Loucy (cell line): ENCODE measurements at regions not wholly inside any gene's neighbourhood (a gene's known extent, or its start where the extent isn't known, plus 50 kb on each side); places are given as distances from the start of the nearest gene placed in this dataset.

Source experiments
- H2AFZ ChIP-seq: fragments of 200-600 bp; sonication (generic); 2 replicates; pipeline ENCODE4 v1.6.0; 2016; ENCODE audit warnings: antibody characterized with exemption, mild to moderate bottlenecking, low read length, moderate library complexity
- H3F3A ChIP-seq: fragments of 200-600 bp; 2 replicates; pipeline ENCODE4 v1.6.0; 2016; ENCODE audit warnings: antibody characterized with exemption, low read depth, mild to moderate bottlenecking
- H3K27me3 ChIP-seq: fragments of 200-600 bp; sonication (generic); 2 replicates; pipeline ENCODE4 v1.6.1; 2014; ENCODE audit warnings: low read length, mild to moderate bottlenecking; ENCODE audit not compliant: insufficient read depth, poor library complexity, severe bottlenecking
- H3K36me3 ChIP-seq: fragments of 200-600 bp; sonication (generic); 2 replicates; pipeline ENCODE4 v1.6.1; 2016; ENCODE audit warnings: low read length; ENCODE audit not compliant: insufficient read depth
- H3K4me1 ChIP-seq: fragments of 200-600 bp; sonication (generic); 2 replicates; pipeline ENCODE4 v1.5.1; 2014; ENCODE audit warnings: low read length, mild to moderate bottlenecking; ENCODE audit not compliant: insufficient read depth, poor library complexity, severe bottlenecking
- H3K4me2 ChIP-seq: fragments of 200-600 bp; sonication (generic); 2 replicates; pipeline ENCODE4 v1.6.0; 2014; ENCODE audit warnings: antibody characterized with exemption, low read length, low read depth, mild to moderate bottlenecking; ENCODE audit not compliant: poor library complexity, severe bottlenecking
- H3K4me3 ChIP-seq: fragments of 200-600 bp; sonication (generic); 2 replicates; pipeline ENCODE4 v1.5.1; 2014; ENCODE audit warnings: low read length, mild to moderate bottlenecking, mixed read lengths; ENCODE audit not compliant: poor library complexity, severe bottlenecking
- H3K79me2 ChIP-seq: fragments of 200-600 bp; sonication (generic); 2 replicates; pipeline ENCODE4 v1.6.1; 2014; ENCODE audit warnings: low read length; ENCODE audit not compliant: insufficient read depth
- H3K9ac ChIP-seq: fragments of 200-600 bp; sonication (generic); 2 replicates; pipeline ENCODE4 v1.6.0; 2014; ENCODE audit warnings: mild to moderate bottlenecking, low read depth, low read length, moderate library complexity; ENCODE audit not compliant: poor library complexity, severe bottlenecking
- H3K9me2 ChIP-seq: fragments of 200-600 bp; sonication (generic); replicated peaks from 2 replicates; pipeline ENCODE4 v1.6.1; 2016; ENCODE audit warnings: low read depth, low read length, mixed read lengths
- H3K9me3 ChIP-seq: fragments of 200-600 bp; sonication (generic); 2 replicates; pipeline ENCODE4 v1.6.1; 2014; ENCODE audit warnings: mild to moderate bottlenecking, antibody characterized with exemption, low read length, low read depth; ENCODE audit not compliant: insufficient read depth
- H4K20me1 ChIP-seq: fragments of 200-600 bp; sonication (generic); 2 replicates; pipeline ENCODE4 v1.6.0; 2014; ENCODE audit warnings: antibody characterized with exemption, low read length, mild to moderate bottlenecking; ENCODE audit not compliant: insufficient read depth, poor library complexity, severe bottlenecking
- EZH2phosphoT487 ChIP-seq: fragments of 200-600 bp; IDR thresholded peaks from 2 replicates; pipeline ENCODE4 v1.6.1; 2018; ENCODE audit warnings: antibody characterized with exemption, mild to moderate bottlenecking, moderate library complexity, borderline replicate concordance
- TF ChIP-seq, protein P1 (sequence below): fragments of 200-600 bp; sonication (generic); conservative IDR thresholded peaks from 2 replicates; pipeline ENCODE4 v1.5.1; 2014; ENCODE audit warnings: mild to moderate bottlenecking, antibody characterized with exemption, low read length

DNA sequence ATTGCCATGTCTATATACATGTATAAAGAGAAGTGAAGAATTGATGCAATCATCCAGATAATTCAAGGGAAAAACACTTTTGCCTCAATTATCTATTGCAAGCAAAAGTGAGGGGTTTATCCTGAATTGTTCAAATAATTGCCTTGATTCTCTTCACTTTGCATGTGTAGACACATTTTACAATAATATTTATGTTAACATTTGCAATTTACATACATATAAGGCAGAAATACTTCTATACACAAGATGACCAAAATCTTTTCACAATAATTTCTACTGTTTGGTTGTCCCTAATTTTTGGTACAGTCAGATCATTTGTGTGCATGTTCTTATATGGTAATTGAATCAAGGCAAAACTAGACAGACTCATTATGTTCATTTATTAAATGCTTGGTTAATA is 285.3 kb upstream of the TMEM161B start:
- no peak overlapping the region for H3K4me2 ChIP-seq
- TF ChIP-seq, protein P1, sequence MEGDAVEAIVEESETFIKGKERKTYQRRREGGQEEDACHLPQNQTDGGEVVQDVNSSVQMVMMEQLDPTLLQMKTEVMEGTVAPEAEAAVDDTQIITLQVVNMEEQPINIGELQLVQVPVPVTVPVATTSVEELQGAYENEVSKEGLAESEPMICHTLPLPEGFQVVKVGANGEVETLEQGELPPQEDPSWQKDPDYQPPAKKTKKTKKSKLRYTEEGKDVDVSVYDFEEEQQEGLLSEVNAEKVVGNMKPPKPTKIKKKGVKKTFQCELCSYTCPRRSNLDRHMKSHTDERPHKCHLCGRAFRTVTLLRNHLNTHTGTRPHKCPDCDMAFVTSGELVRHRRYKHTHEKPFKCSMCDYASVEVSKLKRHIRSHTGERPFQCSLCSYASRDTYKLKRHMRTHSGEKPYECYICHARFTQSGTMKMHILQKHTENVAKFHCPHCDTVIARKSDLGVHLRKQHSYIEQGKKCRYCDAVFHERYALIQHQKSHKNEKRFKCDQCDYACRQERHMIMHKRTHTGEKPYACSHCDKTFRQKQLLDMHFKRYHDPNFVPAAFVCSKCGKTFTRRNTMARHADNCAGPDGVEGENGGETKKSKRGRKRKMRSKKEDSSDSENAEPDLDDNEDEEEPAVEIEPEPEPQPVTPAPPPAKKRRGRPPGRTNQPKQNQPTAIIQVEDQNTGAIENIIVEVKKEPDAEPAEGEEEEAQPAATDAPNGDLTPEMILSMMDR: no peak
- TF ChIP-seq EZH2phosphoT487: no peak
- H3K9ac ChIP-seq: no peak overlapping the region

DNA sequence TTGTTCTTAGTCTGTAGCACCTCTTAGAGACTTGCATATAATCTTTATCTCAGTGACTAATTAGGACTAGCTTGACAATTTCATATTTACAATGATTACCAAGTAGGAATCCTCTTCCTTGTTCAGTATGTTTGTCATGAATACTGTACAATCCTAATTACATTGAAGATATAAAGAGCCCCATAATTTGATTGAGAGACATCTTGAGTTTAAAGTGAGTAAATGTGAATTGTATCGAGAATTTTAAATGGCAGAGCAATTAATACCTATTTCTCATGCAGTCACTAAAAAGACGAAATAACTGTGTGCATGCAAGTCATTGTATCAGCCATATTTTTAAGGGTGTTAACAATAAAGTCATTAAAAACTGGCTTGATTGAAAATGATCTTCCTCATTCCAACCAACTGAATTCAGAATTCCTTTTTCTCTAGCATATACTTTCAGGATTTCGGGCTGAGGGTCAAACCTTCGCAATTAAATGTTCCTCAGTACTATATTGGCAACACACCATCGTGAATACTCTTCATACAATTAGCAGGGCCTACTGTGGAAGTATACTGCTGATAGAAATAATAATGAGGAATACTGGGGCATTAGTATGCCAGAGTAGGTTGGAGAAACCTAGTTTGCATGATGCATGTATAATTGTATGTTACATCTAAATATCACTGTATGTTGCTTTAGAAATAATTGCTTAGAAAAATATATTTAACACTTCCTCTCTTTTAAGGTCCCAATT is 284.7 kb upstream of the TMEM161B start:
- Histone ChIP-seq H3K4me2 (no peak overlapping the region), H3K9me3 (no peaks in the 10 kb centered on the region), H3K9me2 (no peaks in the 10 kb centered on the region), H3K4me3 (no peak overlapping the region), H3F3A (no peaks in the 10 kb centered on the region), H3K9ac (no peak overlapping the region), H4K20me1 (no peaks in the 10 kb centered on the region), H3K4me1 (peaks cover 25% of the 10 kb centered on the region), H2AFZ (peak overlapping the region; percentile 23; the same call in 1 of the 2 replicates), H3K36me3 (no peaks in the 10 kb centered on the region), H3K79me2 (no peaks in the 10 kb centered on the region), H3K27me3 (no peaks in the 10 kb centered on the region)
- no peak for TF ChIP-seq EZH2phosphoT487
- TF ChIP-seq, protein P1: no peak

More for the DNA sequence above, 285.3 kb upstream of the TMEM161B start:
- no peak overlapping the region for H3K4me3 ChIP-seq
- H3K27me3 ChIP-seq: no peaks in the 10 kb centered on the region
- H3K36me3 ChIP-seq: no peaks in the 10 kb centered on the region
- no peaks in the 10 kb centered on the region for H3K9me2 ChIP-seq
- H3F3A ChIP-seq: no peaks in the 10 kb centered on the region
- H3K4me1 ChIP-seq: peaks cover 25% of the 10 kb centered on the region
- H3K79me2 ChIP-seq: no peaks in the 10 kb centered on the region
- no peaks in the 10 kb centered on the region for H4K20me1 ChIP-seq
- H3K9me3 ChIP-seq: no peaks in the 10 kb centered on the region
- H2AFZ ChIP-seq: no peak overlapping the region

DNA sequence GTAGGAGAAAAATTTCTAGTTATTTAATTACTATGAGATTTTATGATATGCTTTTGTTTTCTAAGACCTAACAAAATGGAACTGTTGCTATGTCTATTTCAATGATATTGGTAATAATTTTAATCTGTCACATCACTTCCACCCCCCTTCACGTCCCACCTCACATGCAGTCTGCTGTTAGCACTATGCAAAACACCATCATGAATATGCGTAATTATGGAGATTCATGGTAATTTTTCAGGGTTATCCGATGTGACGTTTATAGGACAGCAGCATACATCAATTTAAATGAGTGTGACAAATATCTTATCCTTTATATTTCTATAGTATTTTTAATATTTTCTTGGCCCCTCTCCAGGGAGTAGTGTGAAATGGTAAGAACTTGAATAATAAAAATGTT is 283.8 kb upstream of the TMEM161B start:
- no peak overlapping the region for H3K9ac ChIP-seq
- no peaks in the 10 kb centered on the region for H3F3A ChIP-seq
- no peaks in the 10 kb centered on the region for H3K36me3 ChIP-seq
- H3K4me3 ChIP-seq: no peak overlapping the region
- H2AFZ ChIP-seq: no peak overlapping the region
- H4K20me1 ChIP-seq: no peaks in the 10 kb centered on the region
- H3K4me2 ChIP-seq: no peak overlapping the region
- no peaks in the 10 kb centered on the region for H3K9me3 ChIP-seq
- TF ChIP-seq EZH2phosphoT487: no peak
- TF ChIP-seq, protein P1: no peak
- H3K9me2 ChIP-seq: no peaks in the 10 kb centered on the region
- H3K79me2 ChIP-seq: no peaks in the 10 kb centered on the region
- no peaks in the 10 kb centered on the region for H3K27me3 ChIP-seq
- peaks cover 25% of the 10 kb centered on the region for H3K4me1 ChIP-seq
